ENCODE measurements at regions not wholly inside any gene's neighbourhood (a gene's known extent, or its start where the extent isn't known, plus 50 kb on each side); places are given as distances from the start of the nearest gene placed in this dataset.

GRCh38 chr17:77457572-77458201 lies 316.9 kb downstream of the SEC14L1 start:
- H3K36me3 ChIP-seq = no peaks in the 10 kb centered on the region
- intact Hi-C loops (cut with DNase I) = no loop called here
- H3K4me3 ChIP-seq = no peak overlapping the region
- H3K9me3 ChIP-seq = no peaks in the 10 kb centered on the region
- TF ChIP-seq POLR2AphosphoS5 (IDR thresholded peaks at IDR 0.05) (no peak), EP300 (IDR thresholded peaks at IDR 0.05) (no peak), POLR2A (IDR thresholded peaks at IDR 0.05; ENCODE audit: low read depth) (no peak)
- TF ChIP-seq, protein P1, sequence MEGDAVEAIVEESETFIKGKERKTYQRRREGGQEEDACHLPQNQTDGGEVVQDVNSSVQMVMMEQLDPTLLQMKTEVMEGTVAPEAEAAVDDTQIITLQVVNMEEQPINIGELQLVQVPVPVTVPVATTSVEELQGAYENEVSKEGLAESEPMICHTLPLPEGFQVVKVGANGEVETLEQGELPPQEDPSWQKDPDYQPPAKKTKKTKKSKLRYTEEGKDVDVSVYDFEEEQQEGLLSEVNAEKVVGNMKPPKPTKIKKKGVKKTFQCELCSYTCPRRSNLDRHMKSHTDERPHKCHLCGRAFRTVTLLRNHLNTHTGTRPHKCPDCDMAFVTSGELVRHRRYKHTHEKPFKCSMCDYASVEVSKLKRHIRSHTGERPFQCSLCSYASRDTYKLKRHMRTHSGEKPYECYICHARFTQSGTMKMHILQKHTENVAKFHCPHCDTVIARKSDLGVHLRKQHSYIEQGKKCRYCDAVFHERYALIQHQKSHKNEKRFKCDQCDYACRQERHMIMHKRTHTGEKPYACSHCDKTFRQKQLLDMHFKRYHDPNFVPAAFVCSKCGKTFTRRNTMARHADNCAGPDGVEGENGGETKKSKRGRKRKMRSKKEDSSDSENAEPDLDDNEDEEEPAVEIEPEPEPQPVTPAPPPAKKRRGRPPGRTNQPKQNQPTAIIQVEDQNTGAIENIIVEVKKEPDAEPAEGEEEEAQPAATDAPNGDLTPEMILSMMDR (IDR thresholded peaks at IDR 0.05) = no peak
- no peak for DNase-seq (ENCODE audit: extremely low spot score)
- H3K4me1 ChIP-seq = peaks cover 58 to 100% (median 99%) of the 10 kb centered on the region in 4 donors
- WGBS = 65% methylated on average over 10 of the region's 14 CpGs
- no peaks in the 10 kb centered on the region for H3K27me3 ChIP-seq
- H3K27ac ChIP-seq (replicated peaks in 1 of 4) = peak overlapping the region in 1 of 4 donors; percentile 34

DNA sequence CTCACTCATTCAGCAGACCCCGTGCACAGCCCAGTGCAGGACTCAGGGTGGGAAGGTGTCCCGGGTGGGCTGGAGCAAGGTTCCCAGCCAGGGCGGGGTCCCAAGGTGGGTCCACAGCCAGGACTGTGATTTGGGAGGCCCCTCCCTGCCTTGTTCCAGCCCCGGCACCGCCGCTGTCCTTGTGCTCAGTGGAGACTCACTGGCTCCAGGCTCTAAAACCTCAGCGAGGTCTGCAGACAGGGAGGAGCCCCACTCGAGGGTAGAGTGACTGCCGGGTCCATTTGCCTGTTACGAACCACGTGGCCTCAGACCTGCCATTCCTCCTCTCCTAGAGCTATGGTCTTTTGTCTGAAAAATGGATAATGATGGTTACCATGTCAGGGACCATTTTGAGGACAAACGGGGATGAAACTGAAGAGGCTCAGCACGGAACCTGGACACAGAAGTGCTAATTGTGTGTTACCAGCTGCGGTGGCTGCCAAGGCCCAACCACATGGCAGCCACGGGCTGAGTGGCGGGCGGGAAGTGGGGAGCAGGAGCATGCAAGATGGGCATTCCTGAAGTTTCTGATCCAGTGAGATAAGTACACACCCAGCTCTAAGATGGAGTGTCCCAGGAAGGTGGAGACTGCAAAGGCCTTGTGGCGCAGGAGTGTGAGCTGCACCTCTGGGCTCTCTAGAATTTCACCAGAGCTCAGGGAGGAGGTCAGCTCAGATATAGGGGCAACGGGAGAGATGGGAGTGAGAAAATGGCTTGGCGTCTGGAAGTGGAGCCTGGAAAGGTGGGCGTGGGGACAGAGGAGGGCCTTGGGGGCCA lies 317.6 kb downstream of the SEC14L1 start:
- H3K9me3 ChIP-seq = no peaks in the 10 kb centered on the region
- DNase-seq (ENCODE audit: extremely low spot score) = no peak
- H3K4me3 ChIP-seq = no peak overlapping the region
- TF ChIP-seq POLR2AphosphoS5 (IDR thresholded peaks at IDR 0.05) (no peak), EP300 (IDR thresholded peaks at IDR 0.05) (no peak), POLR2A (IDR thresholded peaks at IDR 0.05; ENCODE audit: low read depth) (no peak)
- TF ChIP-seq, protein P1 (IDR thresholded peaks at IDR 0.05) = no peak
- 83% methylated on average over 21 of the region's 21 CpGs for WGBS
- H3K27ac ChIP-seq (replicated peaks in 1 of 4) = peak overlapping the region in 2 of 4 donors; percentile 18 to 34
- intact Hi-C loops (cut with DNase I) = no loop called here
- no peaks in the 10 kb centered on the region for H3K27me3 ChIP-seq
- no peaks in the 10 kb centered on the region for H3K36me3 ChIP-seq
- H3K4me1 ChIP-seq = peaks cover 55 to 100% (median 99%) of the 10 kb centered on the region in 4 donors

- intact Hi-C loops (cut with DNase I) = no loop called here
- Histone ChIP-seq H3K4me3 (no peak overlapping the region), H3K9me3 (no peaks in the 10 kb centered on the region), H3K27me3 (no peaks in the 10 kb centered on the region), H3K36me3 (no peaks in the 10 kb centered on the region), H3K27ac (replicated peaks in 1 of 4) (peak overlapping the region in 3 of 4 donors; percentile 18 to 61 (median 22)), H3K4me1 (peaks cover 55 to 100% (median 99%) of the 10 kb centered on the region in 4 donors)
- 90% methylated on average over 15 of the region's 19 CpGs for WGBS
- DNase-seq (ENCODE audit: extremely low spot score) = no peak
- TF ChIP-seq EP300 (IDR thresholded peaks at IDR 0.05) = no peak
These were observed 318.4 kb downstream of the SEC14L1 start for GRCh38 chr17:77459018-77459755.

GRCh38 chr17:77460514-77461046 lies 319.8 kb downstream of the SEC14L1 start:
- 68% methylated on average over 9 of the region's 9 CpGs for WGBS
- Histone ChIP-seq H3K27ac (replicated peaks in 1 of 4) (peak overlapping the region; percentile 53 to 70 (median 58)), H3K27me3 (no peaks in the 10 kb centered on the region), H3K4me3 (no peak overlapping the region), H3K9me3 (no peaks in the 10 kb centered on the region), H3K36me3 (no peaks in the 10 kb centered on the region), H3K4me1 (peaks cover 51 to 100% (median 99%) of the 10 kb centered on the region in 4 donors)
- DNase-seq (ENCODE audit: extremely low spot score) = no peak
- no peak for TF ChIP-seq EP300 (IDR thresholded peaks at IDR 0.05)
- TF ChIP-seq, protein P1 (IDR thresholded peaks at IDR 0.05) = no peak
- TF ChIP-seq POLR2AphosphoS5 (IDR thresholded peaks at IDR 0.05) = no peak
- no peak for TF ChIP-seq POLR2A (IDR thresholded peaks at IDR 0.05; ENCODE audit: low read depth)
- intact Hi-C loops (cut with DNase I) = no loop called here
